ENCODE measurements at regions not wholly inside any gene's neighbourhood (a gene's known extent, or its start where the extent isn't known, plus 50 kb on each side); places are given as distances from the start of the nearest gene placed in this dataset.

- no peak overlapping the region for H3K4me3 ChIP-seq
- no peak overlapping the region for H3K27ac ChIP-seq
- DNase-seq (ENCODE audit: low spot score): no peak
- TF ChIP-seq CTCF (IDR thresholded peaks at IDR 0.05): no peak
Measured at GRCh38 chr4:41465146-41465761, 72.7 kb upstream of the LIMCH1 start.

- DNase-seq (ENCODE audit: low spot score): no peak
- no peak for TF ChIP-seq CTCF (IDR thresholded peaks at IDR 0.05)
- Histone ChIP-seq H3K4me3 (no peak overlapping the region), H3K27ac (no peak overlapping the region)
Measured at GRCh38 chr4:41466249-41466648, 71.7 kb upstream of the LIMCH1 start.

GRCh38 chr4:41468122-41468521, 69.8 kb upstream of the LIMCH1 start:
- no peak overlapping the region for H3K27ac ChIP-seq
- TF ChIP-seq CTCF (IDR thresholded peaks at IDR 0.05): no peak
- no peak for DNase-seq (ENCODE audit: low spot score)
- no peak overlapping the region for H3K4me3 ChIP-seq

DNA sequence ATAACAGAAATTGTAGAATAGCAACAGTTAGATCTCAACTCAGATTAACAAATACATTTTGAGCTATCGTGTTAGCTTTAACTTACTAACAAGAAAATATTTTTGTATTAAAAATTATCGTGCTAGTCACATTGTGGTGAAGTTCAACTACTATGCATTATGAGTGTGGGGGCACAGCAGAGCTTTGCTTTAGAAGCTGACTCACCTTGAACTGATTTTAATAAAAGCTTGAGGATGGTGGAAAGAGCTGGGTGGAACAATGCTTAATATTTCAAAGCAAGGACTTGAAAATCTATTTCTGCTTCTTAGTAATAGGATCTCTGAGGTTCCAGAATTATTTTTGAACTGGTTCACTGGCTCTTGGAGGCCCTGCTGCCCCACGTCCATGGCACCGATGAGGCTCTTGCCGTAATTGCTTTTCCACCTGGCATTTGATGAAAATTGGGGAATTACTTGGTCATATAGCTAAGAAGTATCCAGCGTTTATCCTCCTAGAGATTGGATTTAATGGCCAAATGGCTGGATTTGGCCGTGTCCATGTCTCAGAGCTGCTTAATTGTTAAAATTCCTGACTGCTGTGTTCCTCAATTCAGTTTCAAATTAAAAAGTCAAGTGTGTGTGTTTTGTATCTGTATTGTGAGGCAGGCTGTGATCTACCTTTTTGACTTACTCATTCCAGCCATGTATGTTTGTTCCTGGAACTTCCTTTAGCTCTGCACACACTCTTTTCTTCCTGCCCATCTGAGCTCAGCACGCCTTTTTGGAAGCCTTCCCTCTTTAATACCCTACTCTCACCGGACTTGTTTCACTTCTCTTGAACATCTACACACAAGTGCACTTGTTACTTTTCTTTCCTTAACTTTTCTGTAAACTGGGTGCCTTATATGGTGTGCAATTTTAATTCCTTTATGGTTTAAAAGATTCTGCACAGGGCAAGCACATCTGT, 66.6 kb upstream of the LIMCH1 start:
- Histone ChIP-seq H3K27ac (no peak overlapping the region), H3K4me3 (no peak overlapping the region)

GRCh38 chr4:41472081-41472480, 65.9 kb upstream of the LIMCH1 start:
- DNase-seq (ENCODE audit: low spot score): no peak
- no peak for TF ChIP-seq CTCF (IDR thresholded peaks at IDR 0.05)
- Histone ChIP-seq H3K4me3 (no peak overlapping the region), H3K27ac (no peak overlapping the region)

More for the DNA sequence above, 66.6 kb upstream of the LIMCH1 start:
- no peak for TF ChIP-seq CTCF (IDR thresholded peaks at IDR 0.05)
- DNase-seq (ENCODE audit: low spot score): no peak

DNA sequence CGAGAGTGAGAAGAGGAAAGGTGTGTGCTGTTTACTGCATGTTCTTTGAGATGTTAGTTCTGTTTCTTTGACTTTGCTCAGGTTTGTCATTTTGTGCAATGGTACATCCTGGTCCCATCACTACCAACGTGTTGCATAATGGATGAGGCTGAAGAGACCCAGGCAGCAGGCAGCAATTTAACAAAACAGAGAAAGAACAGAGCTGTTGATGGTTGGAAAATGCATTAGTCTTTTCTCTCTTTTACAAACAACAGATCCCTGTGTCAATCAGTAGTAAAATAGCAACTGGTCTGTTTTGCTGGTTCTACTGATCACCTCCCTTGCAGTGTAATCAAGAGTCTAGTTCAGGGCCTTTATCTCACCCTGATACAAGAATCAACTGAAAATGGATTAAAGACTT, 64.8 kb upstream of the LIMCH1 start:
- no peak overlapping the region for H3K27ac ChIP-seq

More for the DNA sequence above, 64.8 kb upstream of the LIMCH1 start:
- no peak overlapping the region for H3K4me3 ChIP-seq
- no peak for TF ChIP-seq CTCF (IDR thresholded peaks at IDR 0.05)
- DNase-seq (ENCODE audit: low spot score): no peak

All from coronary artery (tissue), 2 donors.